OCI-LY7 (cell line): ENCODE measurements at regions not wholly inside any gene's neighbourhood (a gene's known extent, or its start where the extent isn't known, plus 50 kb on each side); places are given as distances from the start of the nearest gene placed in this dataset.

ENCODE experiments used
- BruUV-seq: library from RNA; stranded (reverse); fragments of 400-500 nt; replicated peaks from 2 replicates; lab custom pipeline; 2021; lab: Mats Ljungman, UMichigan
- CTCF ChIA-PET: fragments of 300-600 bp; sonication (Branson Sonifier 250); formaldehyde crosslinking; loops from one replicate; lab custom pipeline; 2022; ENCODE audit warnings: antibody characterized with exemption; ENCODE audit not compliant: unreplicated experiment; lab: Charles Lee
- POLR2A ChIA-PET: fragments of 300-600 bp; sonication (Branson Sonifier 250); formaldehyde crosslinking; loops from one replicate; lab custom pipeline; 2022; ENCODE audit warnings: antibody characterized with exemption; lab: Charles Lee
- DNase-seq: peaks from one replicate; pipeline ENCODE4 v3.0.0-alpha.2; 2015; ENCODE audit warnings: low spot score
- H2AFZ ChIP-seq: fragments of 200-600 bp; sonication (generic), shearing (Covaris generic); 2 replicates; pipeline ENCODE4 v1.6.1; 2014; ENCODE audit warnings: mild to moderate bottlenecking, antibody characterized with exemption, low read length, moderate library complexity
- H3K27ac ChIP-seq: fragments of 200-600 bp; sonication (generic); 2 replicates; pipeline ENCODE4 v1.5.1; 2014; ENCODE audit warnings: mixed run types, low read depth, mild to moderate bottlenecking, moderate library complexity, low read length, inconsistent platforms; ENCODE audit not compliant: poor library complexity, severe bottlenecking
- H3K36me3 ChIP-seq: fragments of 200-600 bp; sonication (generic); 2 replicates; pipeline ENCODE4 v1.6.1; 2014; ENCODE audit warnings: mild to moderate bottlenecking, antibody characterized with exemption, low read length, moderate library complexity, mixed read lengths; ENCODE audit not compliant: insufficient read depth
- H3K4me1 ChIP-seq: fragments of 200-600 bp; sonication (generic); 2 replicates; pipeline ENCODE4 v1.5.1; 2014; ENCODE audit warnings: mild to moderate bottlenecking, low read length; ENCODE audit not compliant: insufficient read depth, poor library complexity, severe bottlenecking
- H3K4me2 ChIP-seq: fragments of 200-600 bp; sonication (generic); 2 replicates; pipeline ENCODE4 v1.6.1; 2014; ENCODE audit warnings: mild to moderate bottlenecking, low read length
- H3K4me3 ChIP-seq: fragments of 200-600 bp; sonication (generic); 2 replicates; pipeline ENCODE4 v1.5.1; 2014; ENCODE audit warnings: mild to moderate bottlenecking, low read depth, low read length; ENCODE audit not compliant: poor library complexity, severe bottlenecking
- H3K79me2 ChIP-seq: fragments of 200-600 bp; sonication (generic); 2 replicates; pipeline ENCODE4 v1.6.1; 2016; ENCODE audit warnings: low read depth, mild to moderate bottlenecking, low read length, moderate library complexity, mixed read lengths; ENCODE audit not compliant: insufficient read depth
- H3K9me2 ChIP-seq: fragments of 200-600 bp; sonication (generic); 2 replicates; pipeline ENCODE4 v1.6.1; 2016; ENCODE audit warnings: mild to moderate bottlenecking, low read length, mixed read lengths; ENCODE audit not compliant: insufficient read depth
- H3K9me3 ChIP-seq: fragments of 200-600 bp; sonication (generic); 2 replicates; pipeline ENCODE4 v1.6.1; 2014; ENCODE audit warnings: mild to moderate bottlenecking, mixed run types, low read length, mixed read lengths
- H4K20me1 ChIP-seq: fragments of 200-600 bp; sonication (generic); 2 replicates; pipeline ENCODE4 v1.6.1; 2014; ENCODE audit warnings: mild to moderate bottlenecking, antibody characterized with exemption, low read length, moderate library complexity, mixed read lengths; ENCODE audit not compliant: insufficient read depth
- EZH2phosphoT487 ChIP-seq: fragments of 200-600 bp; sonication (generic); IDR thresholded peaks from 2 replicates; pipeline ENCODE4 v1.6.1; 2018; ENCODE audit warnings: low read depth, borderline replicate concordance, mild to moderate bottlenecking, mixed run types, antibody characterized with exemption, low read length, moderate library complexity, mixed read lengths
- intact Hi-C: fragments of 100-400 bp; cut with micrococcal nuclease; formaldehyde crosslinking; loops from one replicate; pipeline ENCODE4 v1.10.0; 2022; ENCODE audit not compliant: unreplicated experiment
- TF ChIP-seq, protein P1 (sequence below): fragments of 200-600 bp; sonication (generic); conservative IDR thresholded peaks from 2 replicates; pipeline ENCODE4 v1.5.1; 2014; ENCODE audit warnings: mild to moderate bottlenecking, antibody characterized with exemption, low read length, moderate library complexity, mixed read lengths

DNA sequence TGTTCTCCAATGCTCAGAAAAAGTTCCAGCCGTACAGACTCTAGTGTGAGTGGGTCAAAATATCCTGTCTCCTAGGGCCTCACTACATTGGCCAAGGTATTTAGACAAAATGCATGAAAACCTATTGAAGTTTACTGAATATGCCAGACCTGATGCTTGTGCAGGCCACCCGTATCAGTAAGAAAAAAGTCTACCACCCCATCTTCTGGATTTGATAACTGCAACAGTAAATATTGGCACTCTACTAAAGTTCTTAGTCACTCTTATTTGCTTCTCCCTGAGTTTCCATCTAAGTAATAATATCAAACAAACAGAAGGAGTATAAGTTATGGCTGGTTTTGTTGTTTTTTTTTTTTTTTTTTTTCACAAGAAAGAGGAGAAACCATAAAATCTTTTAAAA, 627.7 kb upstream of the KLF4 start:
- Histone ChIP-seq H3K4me3 (no peak overlapping the region), H3K27ac (no peak overlapping the region), H3K9me3 (no peaks in the 10 kb centered on the region), H3K36me3 (no peaks in the 10 kb centered on the region), H3K4me2 (no peak overlapping the region), H2AFZ (no peak overlapping the region), H3K9me2 (no peaks in the 10 kb centered on the region), H4K20me1 (no peaks in the 10 kb centered on the region), H3K79me2 (no peaks in the 10 kb centered on the region), H3K4me1 (no peaks in the 10 kb centered on the region)
- intact Hi-C loops = no loop called here
- ChIA-PET CTCF (no interaction called here), POLR2A (no interaction called here)
- no peak for DNase-seq
- TF ChIP-seq, protein P1, sequence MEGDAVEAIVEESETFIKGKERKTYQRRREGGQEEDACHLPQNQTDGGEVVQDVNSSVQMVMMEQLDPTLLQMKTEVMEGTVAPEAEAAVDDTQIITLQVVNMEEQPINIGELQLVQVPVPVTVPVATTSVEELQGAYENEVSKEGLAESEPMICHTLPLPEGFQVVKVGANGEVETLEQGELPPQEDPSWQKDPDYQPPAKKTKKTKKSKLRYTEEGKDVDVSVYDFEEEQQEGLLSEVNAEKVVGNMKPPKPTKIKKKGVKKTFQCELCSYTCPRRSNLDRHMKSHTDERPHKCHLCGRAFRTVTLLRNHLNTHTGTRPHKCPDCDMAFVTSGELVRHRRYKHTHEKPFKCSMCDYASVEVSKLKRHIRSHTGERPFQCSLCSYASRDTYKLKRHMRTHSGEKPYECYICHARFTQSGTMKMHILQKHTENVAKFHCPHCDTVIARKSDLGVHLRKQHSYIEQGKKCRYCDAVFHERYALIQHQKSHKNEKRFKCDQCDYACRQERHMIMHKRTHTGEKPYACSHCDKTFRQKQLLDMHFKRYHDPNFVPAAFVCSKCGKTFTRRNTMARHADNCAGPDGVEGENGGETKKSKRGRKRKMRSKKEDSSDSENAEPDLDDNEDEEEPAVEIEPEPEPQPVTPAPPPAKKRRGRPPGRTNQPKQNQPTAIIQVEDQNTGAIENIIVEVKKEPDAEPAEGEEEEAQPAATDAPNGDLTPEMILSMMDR = no peak
- TF ChIP-seq EZH2phosphoT487 = no peak
- BruUV-seq = no TSS peak

- CTCF ChIA-PET = no interaction called here
- POLR2A ChIA-PET = no interaction called here
- no peaks in the 10 kb centered on the region for H4K20me1 ChIP-seq
- intact Hi-C loops = no loop called here
- TF ChIP-seq, protein P1 = no peak
- no peak for TF ChIP-seq EZH2phosphoT487
- H3K4me2 ChIP-seq = no peak overlapping the region
- DNase-seq = no peak
- H3K27ac ChIP-seq = no peak overlapping the region
- H2AFZ ChIP-seq = no peak overlapping the region
- no peaks in the 10 kb centered on the region for H3K9me2 ChIP-seq
- no TSS peak for BruUV-seq
- no peaks in the 10 kb centered on the region for H3K79me2 ChIP-seq
- H3K36me3 ChIP-seq = no peaks in the 10 kb centered on the region
- H3K4me3 ChIP-seq = no peak overlapping the region
- H3K9me3 ChIP-seq = no peaks in the 10 kb centered on the region
- no peaks in the 10 kb centered on the region for H3K4me1 ChIP-seq
Observed at GRCh38 chr9:108113596-108113995, 624.0 kb upstream of the KLF4 start.

GRCh38 chr9:108109927-108110690, 620.5 kb upstream of the KLF4 start:
- intact Hi-C loops = no loop called here
- H3K9me3 ChIP-seq = no peaks in the 10 kb centered on the region
- ChIA-PET CTCF (no interaction called here), POLR2A (interaction anchor here (0.7 kb wide), 1 partner anchor 13 kb away, joined by 3 read pairs; no protein-coding TSS in a partner anchor)
- H2AFZ ChIP-seq = no peak overlapping the region
- H3K36me3 ChIP-seq = no peaks in the 10 kb centered on the region
- H3K9me2 ChIP-seq = no peaks in the 10 kb centered on the region
- no peak overlapping the region for H3K4me3 ChIP-seq
- no peaks in the 10 kb centered on the region for H3K79me2 ChIP-seq
- H4K20me1 ChIP-seq = no peaks in the 10 kb centered on the region
- no TSS peak for BruUV-seq
- H3K27ac ChIP-seq = no peak overlapping the region
- H3K4me1 ChIP-seq = no peaks in the 10 kb centered on the region
- no peak overlapping the region for H3K4me2 ChIP-seq
- no peak for DNase-seq
- TF ChIP-seq, protein P1 = no peak
- TF ChIP-seq EZH2phosphoT487 = no peak
